SK-N-SH (cell line): ENCODE measurements at regions not wholly inside any gene's neighbourhood (a gene's known extent, or its start where the extent isn't known, plus 50 kb on each side); places are given as distances from the start of the nearest gene placed in this dataset.

Source experiments
- CTCF ChIA-PET: fragments of 300-600, 350-600 bp; formaldehyde crosslinking; extraction: SDS; loops from one replicate; lab custom pipeline; 2021; lab: Yijun Ruan, JAX
- POLR2A ChIA-PET: fragments of 350-600 bp; sonication (Branson Sonifier 250); formaldehyde crosslinking; extraction: SDS; loops from one replicate; lab custom pipeline; 2020; ENCODE audit warnings: antibody characterized with exemption, inconsistent platforms; lab: Yijun Ruan, JAX
- DNase-seq: peaks from one replicate; pipeline ENCODE4 v3.0.0; 2012
- H2AFZ ChIP-seq: fragments of 200-600 bp; sonication (generic); 2 replicates; pipeline ENCODE4 v1.8.1; 2016; ENCODE audit warnings: antibody characterized with exemption, mild to moderate bottlenecking, low read depth
- H3F3A ChIP-seq: fragments of 200-600 bp; sonication (generic); replicated peaks from 2 replicates; pipeline ENCODE3; 2016; ENCODE audit warnings: antibody characterized with exemption, mild to moderate bottlenecking; ENCODE audit not compliant: insufficient read depth
- H3K27ac ChIP-seq, 2 experiments: fragments of 200-500 bp in 1 of 2; fragments of 200-600 bp in 1 of 2; sonication (Bioruptor generic) in 1 of 2; sonication (generic), shearing (Covaris generic) in 1 of 2; 2 replicates each; pipeline versions ENCODE4 v1.5.1 to v1.6.1; 2014 to 2016; ENCODE audit warnings: low read depth in 2 of 2, inconsistent platforms in 1 of 2, low read length in 1 of 2, mild to moderate bottlenecking in 1 of 2, mixed read lengths in 1 of 2
- H3K27me3 ChIP-seq: fragments of 200-600 bp; sonication (generic), shearing (Covaris generic); 2 replicates; pipeline ENCODE4 v1.6.1; 2016; ENCODE audit warnings: mixed run types; ENCODE audit not compliant: insufficient read depth
- H3K36me3 ChIP-seq, 2 experiments: fragments of 200-500 bp in 1 of 2; fragments of 200-600 bp in 1 of 2; sonication (Bioruptor generic) in 1 of 2; sonication (generic) in 1 of 2; replicated peaks in 1 of 2; 2 replicates each; pipeline versions ENCODE3 to v1.5.1; 2014 to 2016; ENCODE audit warnings: low read length in 1 of 2, mild to moderate bottlenecking in 1 of 2; ENCODE audit not compliant: insufficient read depth in 2 of 2, control insufficient read depth in 1 of 2
- H3K4me1 ChIP-seq, 2 experiments: fragments of 200-500 bp in 1 of 2; fragments of 200-600 bp in 1 of 2; sonication (Bioruptor generic) in 1 of 2; sonication (generic), shearing (Covaris generic) in 1 of 2; 2 replicates each; pipeline versions ENCODE4 v1.5.1 to v1.6.1; 2014 to 2016; ENCODE audit warnings: low read depth in 1 of 2, low read length in 1 of 2, mixed run types in 1 of 2; ENCODE audit not compliant: insufficient read depth in 2 of 2, control insufficient read depth in 1 of 2
- H3K4me2 ChIP-seq: fragments of 200-600 bp; sonication (generic), shearing (Covaris generic); 2 replicates; pipeline ENCODE4 v1.6.1; 2017; ENCODE audit warnings: mixed run types
- H3K4me3 ChIP-seq, 2 experiments: fragments of 200-500 bp in 1 of 2; fragments of 200-600 bp in 1 of 2; sonication (Bioruptor generic) in 1 of 2; sonication (generic), shearing (Covaris generic) in 1 of 2; 2 replicates each; pipeline versions ENCODE4 v1.5.1 to v1.8.1; 2014 to 2016; ENCODE audit warnings: low read depth in 2 of 2, inconsistent platforms in 1 of 2, low read length in 1 of 2, mild to moderate bottlenecking in 1 of 2, mixed read lengths in 1 of 2, moderate library complexity in 1 of 2
- H3K79me2 ChIP-seq: fragments of 200-600 bp; sonication (generic); 2 replicates; pipeline ENCODE4 v1.8.1; 2017; ENCODE audit warnings: mild to moderate bottlenecking; ENCODE audit not compliant: insufficient read depth
- H3K9ac ChIP-seq: fragments of 200-600 bp; sonication (generic); 2 replicates; pipeline ENCODE4 v1.6.1; 2017; ENCODE audit warnings: mixed run types
- H3K9me2 ChIP-seq: fragments of 200-600 bp; sonication (generic); 2 replicates; pipeline ENCODE4 v1.6.1; 2017; ENCODE audit warnings: mixed run types
- H3K9me3 ChIP-seq: fragments of 200-600 bp; sonication (generic); 2 replicates; pipeline ENCODE4 v1.6.1; 2017; ENCODE audit warnings: mixed run types, mild to moderate bottlenecking, moderate library complexity
- H4K20me1 ChIP-seq: fragments of 200-600 bp; sonication (generic); 2 replicates; pipeline ENCODE4 v1.6.1; 2017; ENCODE audit warnings: mild to moderate bottlenecking, mixed run types; ENCODE audit not compliant: insufficient read depth
- ELF1 ChIP-seq: IDR thresholded peaks from 2 replicates; pipeline ENCODE4 v1.4.0; 2012
- EP300 ChIP-seq, 2 experiments: IDR thresholded peaks; 2 replicates each; pipeline versions ENCODE4 v1.4.0 to v1.6.1; 2012; ENCODE audit warnings: borderline replicate concordance in 1 of 2, low read depth in 1 of 2, low read length in 1 of 2
- EZH2phosphoT487 ChIP-seq: fragments of 200-600 bp; sonication (generic); IDR thresholded peaks from 2 replicates; pipeline ENCODE4 v1.6.1; 2017; ENCODE audit warnings: low read depth, mixed run types, mild to moderate bottlenecking, antibody characterized with exemption, moderate library complexity, borderline replicate concordance
- FOXM1 ChIP-seq: IDR thresholded peaks from 2 replicates; pipeline ENCODE4 v1.4.0; 2012; ENCODE audit warnings: low read depth, mild to moderate bottlenecking
- GABPA ChIP-seq: IDR thresholded peaks from 2 replicates; pipeline ENCODE4 v1.4.0; 2012; ENCODE audit warnings: low read depth, mild to moderate bottlenecking
- JUND ChIP-seq: IDR thresholded peaks from 2 replicates; pipeline ENCODE4 v1.4.0; 2012
- MEF2A ChIP-seq: IDR thresholded peaks from 2 replicates; pipeline ENCODE4 v1.4.0; 2012; ENCODE audit warnings: low read depth, borderline replicate concordance
- MXI1 ChIP-seq: IDR thresholded peaks from 2 replicates; pipeline ENCODE4 v1.6.1; 2012; ENCODE audit warnings: mild to moderate bottlenecking, low read depth, low read length, improper control_type of control experiment
- RCOR1 ChIP-seq: fragments of 150-350 bp; IDR thresholded peaks from 2 replicates; pipeline ENCODE4 v1.6.1; 2017; ENCODE audit warnings: antibody characterized with exemption, low read length
- SMC3 ChIP-seq: IDR thresholded peaks from 2 replicates; pipeline ENCODE4 v1.6.1; 2012; ENCODE audit warnings: low read depth, low read length, improper control_type of control experiment
- TCF12 ChIP-seq: IDR thresholded peaks from 2 replicates; pipeline ENCODE4 v1.4.0; 2012
- TEAD4 ChIP-seq: IDR thresholded peaks from 2 replicates; pipeline ENCODE4 v1.4.0; 2012; ENCODE audit warnings: mild to moderate bottlenecking, borderline replicate concordance; ENCODE audit not compliant: insufficient read depth
- YY1 ChIP-seq: IDR thresholded peaks from 2 replicates; pipeline ENCODE4 v1.4.0; 2012; ENCODE audit warnings: low read depth, mild to moderate bottlenecking
- WGBS: methylation state at CpG from one replicate; pipeline ENCODE4 v1.1.6; 2017; ENCODE audit warnings: low lambda C conversion rate; 5-methylcytosine and 5-hydroxymethylcytosine counted together
- TF ChIP-seq, protein P1 (sequence below): IDR thresholded peaks from 2 replicates; pipeline ENCODE4 v1.4.0; 2012; ENCODE audit warnings: low read depth, borderline replicate concordance
- TF ChIP-seq, protein P2 (sequence below): fragments of 150-350 bp; IDR thresholded peaks from 2 replicates; pipeline ENCODE4 v1.6.1; 2017; ENCODE audit warnings: antibody characterized with exemption, low read length, low read depth, borderline replicate concordance
- TF ChIP-seq, protein P3 (sequence below): fragments of 200-600 bp; sonication (generic); IDR thresholded peaks from 2 replicates; pipeline ENCODE4 v1.6.1; 2017; ENCODE audit warnings: antibody characterized with exemption, mild to moderate bottlenecking, moderate library complexity
- TF ChIP-seq, protein P4 (sequence below): IDR thresholded peaks from 2 replicates; pipeline ENCODE4 v1.4.0; 2012; ENCODE audit warnings: low read depth
- TF ChIP-seq, protein P5 (sequence below): fragments of 150-350 bp; IDR thresholded peaks from 2 replicates; pipeline ENCODE4 v1.6.1; 2016; ENCODE audit warnings: mild to moderate bottlenecking, low read depth, low read length
- TF ChIP-seq, protein P6 (sequence below): IDR thresholded peaks from 2 replicates; pipeline ENCODE4 v1.6.1; 2012; ENCODE audit warnings: mild to moderate bottlenecking, low read depth, low read length, moderate library complexity

DNA sequence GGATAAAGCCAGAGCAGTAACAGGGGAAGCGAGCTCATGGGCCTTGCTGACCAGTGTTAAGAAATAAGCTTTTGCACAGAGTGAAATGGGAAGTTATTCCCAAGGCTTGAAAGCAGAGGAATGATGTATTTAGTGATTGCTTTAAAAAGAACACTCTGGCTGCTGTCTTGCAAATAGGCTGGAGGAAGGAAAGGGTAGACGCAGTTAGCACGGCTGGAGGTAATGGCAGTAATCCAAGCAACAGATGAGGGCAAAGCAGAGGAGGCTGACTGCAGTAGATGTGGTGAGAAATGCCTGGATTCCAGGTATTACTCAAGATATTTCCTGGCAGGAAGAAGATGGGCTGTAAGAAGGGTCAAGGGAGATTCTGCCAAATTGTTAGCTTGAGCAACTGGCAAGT lies 1342.3 kb upstream of the AGA start:
- no peak for DNase-seq
- no peak overlapping the region for H3K9ac ChIP-seq
- H3K27ac ChIP-seq = no peak overlapping the region
- no peaks in the 10 kb centered on the region for H3K9me3 ChIP-seq
- H2AFZ ChIP-seq = no peak overlapping the region
- TF ChIP-seq, protein P1, sequence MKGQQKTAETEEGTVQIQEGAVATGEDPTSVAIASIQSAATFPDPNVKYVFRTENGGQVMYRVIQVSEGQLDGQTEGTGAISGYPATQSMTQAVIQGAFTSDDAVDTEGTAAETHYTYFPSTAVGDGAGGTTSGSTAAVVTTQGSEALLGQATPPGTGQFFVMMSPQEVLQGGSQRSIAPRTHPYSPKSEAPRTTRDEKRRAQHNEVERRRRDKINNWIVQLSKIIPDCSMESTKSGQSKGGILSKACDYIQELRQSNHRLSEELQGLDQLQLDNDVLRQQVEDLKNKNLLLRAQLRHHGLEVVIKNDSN = no peak
- TF ChIP-seq JUND = no peak
- no peak for TF ChIP-seq MEF2A
- TF ChIP-seq, protein P2, sequence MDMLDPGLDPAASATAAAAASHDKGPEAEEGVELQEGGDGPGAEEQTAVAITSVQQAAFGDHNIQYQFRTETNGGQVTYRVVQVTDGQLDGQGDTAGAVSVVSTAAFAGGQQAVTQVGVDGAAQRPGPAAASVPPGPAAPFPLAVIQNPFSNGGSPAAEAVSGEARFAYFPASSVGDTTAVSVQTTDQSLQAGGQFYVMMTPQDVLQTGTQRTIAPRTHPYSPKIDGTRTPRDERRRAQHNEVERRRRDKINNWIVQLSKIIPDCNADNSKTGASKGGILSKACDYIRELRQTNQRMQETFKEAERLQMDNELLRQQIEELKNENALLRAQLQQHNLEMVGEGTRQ = no peak
- TF ChIP-seq SMC3 = no peak
- no peak for TF ChIP-seq TCF12
- TF ChIP-seq YY1 = no peak
- no peak for TF ChIP-seq MXI1
- no peak for TF ChIP-seq ELF1
- TF ChIP-seq GABPA = no peak
- TF ChIP-seq, all 33 proteins: peak for 0
- no peaks in the 10 kb centered on the region for H3F3A ChIP-seq
- ChIA-PET POLR2A (no interaction called here), CTCF (no interaction called here)
- 13% methylated on average over 3 of the region's 3 CpGs for WGBS
- H3K27me3 ChIP-seq = no peaks in the 10 kb centered on the region
- no peaks in the 10 kb centered on the region for H3K36me3 ChIP-seq
- H3K4me2 ChIP-seq = no peak overlapping the region
- no peak overlapping the region for H3K4me3 ChIP-seq
- H3K79me2 ChIP-seq = no peaks in the 10 kb centered on the region
- H3K9me2 ChIP-seq = no peaks in the 10 kb centered on the region; the same call in 1 of the 2 replicates
- no peaks in the 10 kb centered on the region for H3K4me1 ChIP-seq
- no peaks in the 10 kb centered on the region for H4K20me1 ChIP-seq

DNA sequence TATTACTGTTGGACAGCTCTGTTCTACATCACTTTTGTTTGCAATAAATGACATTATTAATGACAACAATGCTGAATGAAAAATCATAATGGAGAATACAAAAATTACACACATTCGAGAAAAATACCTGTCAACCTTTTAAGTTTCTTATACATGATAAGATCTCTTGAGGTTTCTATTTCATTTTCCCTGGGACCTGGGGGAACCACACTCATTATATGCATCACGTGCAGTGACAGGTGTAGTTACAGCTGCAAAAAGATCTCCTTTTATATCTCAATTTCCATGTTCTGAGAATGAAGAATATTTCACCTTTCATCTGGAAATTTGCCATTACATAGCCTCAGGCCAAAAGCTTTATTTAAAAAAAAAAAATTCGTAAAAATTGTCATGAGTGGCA lies 1347.0 kb upstream of the AGA start:
- CTCF ChIA-PET = interaction anchor here (0.9 kb wide), 1 partner anchor 12 kb away, joined by 3 read pairs; no protein-coding TSS in a partner anchor
- no peak overlapping the region for H3K27ac ChIP-seq
- under 1% methylated on average over 3 of the region's 3 CpGs for WGBS
- no peaks in the 10 kb centered on the region for H3K4me1 ChIP-seq
- no peak overlapping the region for H2AFZ ChIP-seq
- no peak overlapping the region for H3K4me2 ChIP-seq
- no peaks in the 10 kb centered on the region; the same call in 1 of the 2 replicates for H3K9me2 ChIP-seq
- H3K27me3 ChIP-seq = no peaks in the 10 kb centered on the region
- no peak overlapping the region for H3K9ac ChIP-seq
- DNase-seq = no peak
- no peaks in the 10 kb centered on the region for H3F3A ChIP-seq
- H3K4me3 ChIP-seq = no peak overlapping the region
- POLR2A ChIA-PET = no interaction called here
- H4K20me1 ChIP-seq = no peaks in the 10 kb centered on the region
- H3K36me3 ChIP-seq = no peaks in the 10 kb centered on the region
- H3K79me2 ChIP-seq = no peaks in the 10 kb centered on the region
- no peaks in the 10 kb centered on the region for H3K9me3 ChIP-seq
- TF ChIP-seq EZH2phosphoT487 (no peak), SMC3 (no peak), MEF2A (no peak), GABPA (no peak), ELF1 (no peak), TEAD4 (no peak), EP300 (IDR thresholded peaks at IDR 0.05; ENCODE audit: borderline replicate concordance in 1 of 2, low read depth in 1 of 2, low read length in 1 of 2) (no peak), MXI1 (no peak), RCOR1 (no peak), FOXM1 (no peak)
- TF ChIP-seq, protein P3, sequence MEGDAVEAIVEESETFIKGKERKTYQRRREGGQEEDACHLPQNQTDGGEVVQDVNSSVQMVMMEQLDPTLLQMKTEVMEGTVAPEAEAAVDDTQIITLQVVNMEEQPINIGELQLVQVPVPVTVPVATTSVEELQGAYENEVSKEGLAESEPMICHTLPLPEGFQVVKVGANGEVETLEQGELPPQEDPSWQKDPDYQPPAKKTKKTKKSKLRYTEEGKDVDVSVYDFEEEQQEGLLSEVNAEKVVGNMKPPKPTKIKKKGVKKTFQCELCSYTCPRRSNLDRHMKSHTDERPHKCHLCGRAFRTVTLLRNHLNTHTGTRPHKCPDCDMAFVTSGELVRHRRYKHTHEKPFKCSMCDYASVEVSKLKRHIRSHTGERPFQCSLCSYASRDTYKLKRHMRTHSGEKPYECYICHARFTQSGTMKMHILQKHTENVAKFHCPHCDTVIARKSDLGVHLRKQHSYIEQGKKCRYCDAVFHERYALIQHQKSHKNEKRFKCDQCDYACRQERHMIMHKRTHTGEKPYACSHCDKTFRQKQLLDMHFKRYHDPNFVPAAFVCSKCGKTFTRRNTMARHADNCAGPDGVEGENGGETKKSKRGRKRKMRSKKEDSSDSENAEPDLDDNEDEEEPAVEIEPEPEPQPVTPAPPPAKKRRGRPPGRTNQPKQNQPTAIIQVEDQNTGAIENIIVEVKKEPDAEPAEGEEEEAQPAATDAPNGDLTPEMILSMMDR = no peak
- TF ChIP-seq, protein P4, sequence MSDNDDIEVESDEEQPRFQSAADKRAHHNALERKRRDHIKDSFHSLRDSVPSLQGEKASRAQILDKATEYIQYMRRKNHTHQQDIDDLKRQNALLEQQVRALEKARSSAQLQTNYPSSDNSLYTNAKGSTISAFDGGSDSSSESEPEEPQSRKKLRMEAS = no peak
- TF ChIP-seq, protein P1 = no peak
- TF ChIP-seq, protein P5, sequence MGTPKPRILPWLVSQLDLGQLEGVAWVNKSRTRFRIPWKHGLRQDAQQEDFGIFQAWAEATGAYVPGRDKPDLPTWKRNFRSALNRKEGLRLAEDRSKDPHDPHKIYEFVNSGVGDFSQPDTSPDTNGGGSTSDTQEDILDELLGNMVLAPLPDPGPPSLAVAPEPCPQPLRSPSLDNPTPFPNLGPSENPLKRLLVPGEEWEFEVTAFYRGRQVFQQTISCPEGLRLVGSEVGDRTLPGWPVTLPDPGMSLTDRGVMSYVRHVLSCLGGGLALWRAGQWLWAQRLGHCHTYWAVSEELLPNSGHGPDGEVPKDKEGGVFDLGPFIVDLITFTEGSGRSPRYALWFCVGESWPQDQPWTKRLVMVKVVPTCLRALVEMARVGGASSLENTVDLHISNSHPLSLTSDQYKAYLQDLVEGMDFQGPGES = no peak
- TF ChIP-seq, protein P6, sequence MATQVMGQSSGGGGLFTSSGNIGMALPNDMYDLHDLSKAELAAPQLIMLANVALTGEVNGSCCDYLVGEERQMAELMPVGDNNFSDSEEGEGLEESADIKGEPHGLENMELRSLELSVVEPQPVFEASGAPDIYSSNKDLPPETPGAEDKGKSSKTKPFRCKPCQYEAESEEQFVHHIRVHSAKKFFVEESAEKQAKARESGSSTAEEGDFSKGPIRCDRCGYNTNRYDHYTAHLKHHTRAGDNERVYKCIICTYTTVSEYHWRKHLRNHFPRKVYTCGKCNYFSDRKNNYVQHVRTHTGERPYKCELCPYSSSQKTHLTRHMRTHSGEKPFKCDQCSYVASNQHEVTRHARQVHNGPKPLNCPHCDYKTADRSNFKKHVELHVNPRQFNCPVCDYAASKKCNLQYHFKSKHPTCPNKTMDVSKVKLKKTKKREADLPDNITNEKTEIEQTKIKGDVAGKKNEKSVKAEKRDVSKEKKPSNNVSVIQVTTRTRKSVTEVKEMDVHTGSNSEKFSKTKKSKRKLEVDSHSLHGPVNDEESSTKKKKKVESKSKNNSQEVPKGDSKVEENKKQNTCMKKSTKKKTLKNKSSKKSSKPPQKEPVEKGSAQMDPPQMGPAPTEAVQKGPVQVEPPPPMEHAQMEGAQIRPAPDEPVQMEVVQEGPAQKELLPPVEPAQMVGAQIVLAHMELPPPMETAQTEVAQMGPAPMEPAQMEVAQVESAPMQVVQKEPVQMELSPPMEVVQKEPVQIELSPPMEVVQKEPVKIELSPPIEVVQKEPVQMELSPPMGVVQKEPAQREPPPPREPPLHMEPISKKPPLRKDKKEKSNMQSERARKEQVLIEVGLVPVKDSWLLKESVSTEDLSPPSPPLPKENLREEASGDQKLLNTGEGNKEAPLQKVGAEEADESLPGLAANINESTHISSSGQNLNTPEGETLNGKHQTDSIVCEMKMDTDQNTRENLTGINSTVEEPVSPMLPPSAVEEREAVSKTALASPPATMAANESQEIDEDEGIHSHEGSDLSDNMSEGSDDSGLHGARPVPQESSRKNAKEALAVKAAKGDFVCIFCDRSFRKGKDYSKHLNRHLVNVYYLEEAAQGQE = no peak
